ENCODE measurements at regions not wholly inside any gene's neighbourhood (a gene's known extent, or its start where the extent isn't known, plus 50 kb on each side); places are given as distances from the start of the nearest gene placed in this dataset.

DNA sequence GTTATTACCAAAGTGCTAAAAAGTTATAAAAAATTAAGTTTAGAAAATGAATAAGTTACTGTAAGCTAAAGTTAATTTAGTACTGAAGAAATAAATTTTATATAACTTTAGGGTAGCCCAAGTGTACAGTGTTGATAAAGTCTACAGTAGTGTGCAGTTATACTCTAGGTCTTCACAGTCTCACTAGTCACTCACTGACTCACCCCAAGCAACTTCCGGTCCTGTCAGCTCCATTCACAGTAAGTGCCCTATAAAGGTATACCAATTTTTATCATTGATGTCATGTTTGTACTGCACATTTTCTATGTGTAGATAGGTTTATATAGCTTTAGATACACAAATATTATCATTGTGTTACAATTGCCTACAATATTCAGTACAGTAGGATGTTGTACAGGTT is 518.3 kb upstream of the PIK3C3 start:
- ChIA-PET POLR2A (ENCODE audit: partially characterized antibody) (no interaction called here), CTCF (ENCODE audit: partially characterized antibody) (no interaction called here)
- Histone ChIP-seq H3K79me1 (ENCODE audit: low read depth, low read length) (no peaks in the 10 kb centered on the region), H4K91ac (replicated peaks; ENCODE audit: insufficient read length, low read length) (no peak overlapping the region), H3K27ac (ENCODE audit: low read depth, low read length) (no peak overlapping the region), H4K20me1 (replicated peaks in 1 of 2; ENCODE audit: control insufficient read depth in 1 of 2, insufficient read depth in 2 of 2, low read length in 2 of 2) (no peaks in the 10 kb centered on the region), H4K8ac (ENCODE audit: extremely low read depth, insufficient read depth, low read length) (no peak overlapping the region), H3K4ac (replicated peaks; ENCODE audit: insufficient read length, low read depth, low read length) (no peak overlapping the region), H3K36me3 (ENCODE audit: control insufficient read depth in 2 of 4, insufficient read depth in 4 of 4, low read length in 3 of 4) (no peaks in the 10 kb centered on the region), H3K4me1 (replicated peaks in 1 of 4; ENCODE audit: control insufficient read depth in 3 of 4, insufficient read depth in 4 of 4, low read length in 3 of 4) (no peaks in the 10 kb centered on the region), H2BK12ac (ENCODE audit: low read depth, low read length) (no peak overlapping the region), H2BK120ac (replicated peaks; ENCODE audit: low read depth, low read length) (no peak overlapping the region), H2BK5ac (ENCODE audit: low read depth, low read length) (no peak overlapping the region), H4K5ac (ENCODE audit: insufficient read length, low read depth, low read length) (no peak overlapping the region), H3K4me2 (ENCODE audit: insufficient read depth in 1 of 2, low read depth in 2 of 2, low read length in 2 of 2) (no peak overlapping the region), H3K9me3 (ENCODE audit: insufficient read depth in 2 of 2, low read depth in 1 of 2, low read length in 1 of 2) (no peaks in the 10 kb centered on the region), H2AFZ (ENCODE audit: low read length) (no peak overlapping the region), H2AK5ac (ENCODE audit: low read depth, low read length) (no peak overlapping the region), H3K23ac (ENCODE audit: insufficient read length) (no peak overlapping the region), H3K4me3 (ENCODE audit: extremely low read depth in 1 of 4, insufficient read depth in 2 of 4, low read depth in 3 of 4, low read length in 4 of 4) (no peak overlapping the region), H3K27me3 (replicated peaks in 1 of 4; ENCODE audit: control insufficient read depth in 3 of 4, extremely low read depth in 1 of 4, insufficient read depth in 3 of 4, low read length in 3 of 4) (no peaks in the 10 kb centered on the region), H3K9ac (replicated peaks in 1 of 4; ENCODE audit: extremely low read depth in 1 of 4, low read depth in 3 of 4, low read length in 3 of 4) (no peak overlapping the region), H3K79me2 (ENCODE audit: control insufficient read depth in 1 of 2, insufficient read depth in 2 of 2, low read length in 2 of 2) (no peaks in the 10 kb centered on the region), H2BK15ac (ENCODE audit: low read length) (no peak overlapping the region), H3K56ac (replicated peaks; ENCODE audit: insufficient read length, low read depth, low read length) (no peak overlapping the region), H2BK20ac (ENCODE audit: low read length) (no peak overlapping the region), H3K14ac (ENCODE audit: insufficient read length) (no peak overlapping the region), H3K18ac (ENCODE audit: extremely low read depth, low read length) (no peak overlapping the region), H3K23me2 (ENCODE audit: low read depth, low read length) (no peaks in the 10 kb centered on the region)
- FAIRE-seq (no peak), DNase-seq (ENCODE audit: low read depth in 1 of 2, low spot score in 2 of 2) (no peak)
- 90% methylated on average over 1 of the region's 1 CpG; no CpG with 5 or more reads in 1 of the 2 experiments for WGBS, 2 experiments (ENCODE audit: extremely low coverage in 1 of 2, insufficient coverage in 1 of 2, insufficient read length in 1 of 2, insufficient replicate concordance in 2 of 2, low coverage in 1 of 2, low lambda C conversion rate in 2 of 2, missing lambda C conversion rate in 1 of 2)
- TF ChIP-seq POLR2AphosphoS5 (IDR thresholded peaks at IDR 0.05; ENCODE audit: low read depth, low read length) (no peak), NANOG (IDR thresholded peaks at IDR 0.05; ENCODE audit: insufficient read depth, low read depth, low read length, poor library complexity, severe bottlenecking) (no peak), SP1 (IDR thresholded peaks at IDR 0.05; ENCODE audit: low read depth, low read length) (no peak), TAF7 (optimal IDR thresholded peaks at IDR 0.05; ENCODE audit: borderline replicate concordance, low read depth, low read length) (no peak), SRF (IDR thresholded peaks at IDR 0.05; ENCODE audit: low read depth, low read length) (no peak), CEBPB (IDR thresholded peaks at IDR 0.05; ENCODE audit: low read depth, low read length) (no peak), TBP (IDR thresholded peaks at IDR 0.05; ENCODE audit: low read depth, low read length) (no peak), CREB1 (IDR thresholded peaks at IDR 0.05) (no peak)
- TF ChIP-seq, protein P1, sequence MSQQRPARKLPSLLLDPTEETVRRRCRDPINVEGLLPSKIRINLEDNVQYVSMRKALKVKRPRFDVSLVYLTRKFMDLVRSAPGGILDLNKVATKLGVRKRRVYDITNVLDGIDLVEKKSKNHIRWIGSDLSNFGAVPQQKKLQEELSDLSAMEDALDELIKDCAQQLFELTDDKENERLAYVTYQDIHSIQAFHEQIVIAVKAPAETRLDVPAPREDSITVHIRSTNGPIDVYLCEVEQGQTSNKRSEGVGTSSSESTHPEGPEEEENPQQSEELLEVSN (IDR thresholded peaks at IDR 0.05): no peak

Measured in H1 (cell line).